H9 (cell line): ENCODE measurements at regions not wholly inside any gene's neighbourhood (a gene's known extent, or its start where the extent isn't known, plus 50 kb on each side); places are given as distances from the start of the nearest gene placed in this dataset.

Experiments used
- DNase-seq: peaks from one replicate; pipeline ENCODE4 v3.0.0-alpha.2; 2017
- H2AFZ ChIP-seq: one replicate; pipeline ENCODE4 v1.6.1; 2013; ENCODE audit warnings: mild to moderate bottlenecking, low read length, control low read depth, moderate library complexity
- H2AK5ac ChIP-seq: 2 replicates; pipeline ENCODE4 v1.6.1; 2013; ENCODE audit warnings: low read length, control low read depth, mixed read lengths; ENCODE audit not compliant: insufficient read length
- H2BK120ac ChIP-seq: one replicate; pipeline ENCODE4 v1.6.1; 2013; ENCODE audit warnings: low read depth, mild to moderate bottlenecking, low read length, control low read depth, inconsistent platforms; ENCODE audit not compliant: poor library complexity, severe bottlenecking
- H2BK12ac ChIP-seq: 2 replicates; pipeline ENCODE4 v1.6.1; 2013; ENCODE audit warnings: low read length, control low read depth, mixed read lengths, low read depth; ENCODE audit not compliant: insufficient read length
- H2BK15ac ChIP-seq: 2 replicates; pipeline ENCODE4 v1.6.1; 2013; ENCODE audit warnings: low read depth, low read length, control low read depth
- H2BK20ac ChIP-seq: one replicate; pipeline ENCODE4 v1.6.1; 2013; ENCODE audit warnings: low read depth, mild to moderate bottlenecking, low read length, control low read depth, inconsistent platforms; ENCODE audit not compliant: poor library complexity, severe bottlenecking
- H2BK5ac ChIP-seq: 2 replicates; pipeline ENCODE4 v1.6.1; 2013; ENCODE audit warnings: low read length, control low read depth, mixed read lengths; ENCODE audit not compliant: insufficient read length
- H3K14ac ChIP-seq: 2 replicates; pipeline ENCODE4 v1.6.1; 2013; ENCODE audit warnings: low read length, control low read depth; ENCODE audit not compliant: insufficient read depth
- H3K18ac ChIP-seq: 2 replicates; pipeline ENCODE4 v1.6.1; 2013; ENCODE audit warnings: low read depth, mild to moderate bottlenecking, mixed read lengths, low read length, control low read depth; ENCODE audit not compliant: insufficient read length
- H3K23ac ChIP-seq: 2 replicates; pipeline ENCODE4 v1.6.1; 2013; ENCODE audit warnings: low read length, control low read depth, mixed read lengths, low read depth; ENCODE audit not compliant: insufficient read length
- H3K23me2 ChIP-seq: 2 replicates; pipeline ENCODE4 v1.6.1; 2013; ENCODE audit warnings: low read depth, mild to moderate bottlenecking, mixed read lengths, low read length, control low read depth; ENCODE audit not compliant: insufficient read length, poor library complexity, severe bottlenecking
- H3K27ac ChIP-seq: 2 replicates; pipeline ENCODE4 v1.5.1; 2013; ENCODE audit warnings: low read length, control low read depth, mixed read lengths, low read depth; ENCODE audit not compliant: insufficient read length
- H3K27me3 ChIP-seq: 2 replicates; pipeline ENCODE4 v1.6.1; 2013; ENCODE audit warnings: low read length, control low read depth, inconsistent platforms; ENCODE audit not compliant: insufficient read depth
- H3K4ac ChIP-seq: 2 replicates; pipeline ENCODE4 v1.6.1; 2013; ENCODE audit warnings: low read depth, mild to moderate bottlenecking, control low read depth, inconsistent platforms, low read length, moderate library complexity
- H3K4me1 ChIP-seq: 2 replicates; pipeline ENCODE4 v1.6.1; 2013; ENCODE audit warnings: low read length, control low read depth, inconsistent platforms; ENCODE audit not compliant: insufficient read depth
- H3K4me2 ChIP-seq: 2 replicates; pipeline ENCODE4 v1.6.1; 2013; ENCODE audit warnings: low read length, control low read depth, mixed read lengths; ENCODE audit not compliant: insufficient read length, insufficient read depth
- H3K56ac ChIP-seq: 2 replicates; pipeline ENCODE4 v1.6.1; 2013; ENCODE audit warnings: low read depth, mild to moderate bottlenecking, mixed read lengths, low read length, control low read depth; ENCODE audit not compliant: insufficient read length
- H3K79me1 ChIP-seq: 2 replicates; pipeline ENCODE4 v1.6.1; 2013; ENCODE audit warnings: low read depth, mild to moderate bottlenecking, moderate library complexity, low read length, control low read depth, inconsistent platforms; ENCODE audit not compliant: insufficient read depth, poor library complexity, severe bottlenecking
- H3K79me2 ChIP-seq: 2 replicates; pipeline ENCODE4 v1.6.1; 2013; ENCODE audit warnings: low read length, control low read depth, inconsistent platforms; ENCODE audit not compliant: insufficient read depth
- H3K9ac ChIP-seq: 2 replicates; pipeline ENCODE4 v1.6.1; 2013; ENCODE audit warnings: low read length, control low read depth, mixed read lengths; ENCODE audit not compliant: insufficient read length; ENCODE audit errors: extremely low read depth
- H3K9me3 ChIP-seq: one replicate; pipeline ENCODE4 v1.6.1; 2013; ENCODE audit warnings: low read depth, low read length, inconsistent platforms; ENCODE audit not compliant: control insufficient read depth
- H3T11ph ChIP-seq: one replicate; pipeline ENCODE4 v1.6.1; 2013; ENCODE audit warnings: mild to moderate bottlenecking, low read length, control low read depth, inconsistent platforms
- H4K20me1 ChIP-seq: one replicate; pipeline ENCODE4 v1.6.1; 2013; ENCODE audit not compliant: control insufficient read depth, insufficient read length, insufficient read depth
- H4K5ac ChIP-seq: 2 replicates; pipeline ENCODE4 v1.6.1; 2013; ENCODE audit warnings: low read depth, mild to moderate bottlenecking, mixed read lengths, low read length, control low read depth; ENCODE audit not compliant: insufficient read length
- H4K8ac ChIP-seq: replicated peaks from 2 replicates; pipeline ENCODE4 v1.6.1; 2013; ENCODE audit warnings: low read length, control low read depth, mixed read lengths, low read depth; ENCODE audit not compliant: insufficient read length
- H4K91ac ChIP-seq: 2 replicates; pipeline ENCODE4 v1.6.1; 2013; ENCODE audit warnings: low read depth, mild to moderate bottlenecking, moderate library complexity, mixed read lengths, low read length, control low read depth; ENCODE audit not compliant: insufficient read length
- H3K27ac Mint-ChIP-seq, 3 experiments: 2 replicates in 2 of 3; 3 replicates in 1 of 3; pipeline ENCODE4 v1.8.0; 2020 to 2021; ENCODE audit warnings: mixed read lengths in 3 of 3, mild to moderate bottlenecking in 1 of 3, moderate library complexity in 1 of 3
- H3K27me3 Mint-ChIP-seq: 2 replicates; pipeline ENCODE4 v1.8.0; 2021; ENCODE audit warnings: low read depth, mild to moderate bottlenecking, moderate library complexity, mixed read lengths
- H3K36me3 Mint-ChIP-seq, 3 experiments: 2 replicates in 2 of 3; 3 replicates in 1 of 3; pipeline ENCODE4 v1.8.0; 2020 to 2021; ENCODE audit warnings: low read depth in 3 of 3, mixed read lengths in 3 of 3; ENCODE audit not compliant: insufficient read depth in 1 of 3
- H3K4me1 Mint-ChIP-seq, 2 experiments: 2 replicates each; pipeline ENCODE4 v1.8.0; 2020; ENCODE audit warnings: mixed read lengths in 2 of 2
- H3K4me3 Mint-ChIP-seq, 2 experiments: 2 replicates in 1 of 2; 3 replicates in 1 of 2; pipeline ENCODE4 v1.8.0; 2020 to 2021; ENCODE audit warnings: mild to moderate bottlenecking in 2 of 2, mixed read lengths in 2 of 2, moderate library complexity in 1 of 2
- H3K9me3 Mint-ChIP-seq, 2 experiments: 2 replicates in 1 of 2; 3 replicates in 1 of 2; pipeline ENCODE4 v1.8.0; 2020; ENCODE audit warnings: mild to moderate bottlenecking in 2 of 2, mixed read lengths in 2 of 2, moderate library complexity in 1 of 2
- CTCF ChIP-seq: fragments of 200-600 bp; sonication (generic); conservative IDR thresholded peaks from 3 replicates; pipeline ENCODE4 v1.8.0; 2021; ENCODE audit warnings: antibody characterized with exemption, mild to moderate bottlenecking
- WGBS: extraction: QIAGEN DNeasy Blood & Tissue Kit; methylation state at CpG from one replicate; pipeline ENCODE4 v1.1.7; 2013; ENCODE audit warnings: missing lambda C conversion rate, low lambda C conversion rate, mixed read lengths; ENCODE audit not compliant: insufficient read length; ENCODE audit errors: extremely low coverage; 5-methylcytosine and 5-hydroxymethylcytosine counted together

- Histone ChIP-seq H3T11ph (no peak overlapping the region), H3K4me2 (no peak overlapping the region), H3K14ac (no peak overlapping the region), H4K20me1 (no peaks in the 10 kb centered on the region), H3K79me2 (no peaks in the 10 kb centered on the region), H4K91ac (no peak overlapping the region), H3K79me1 (no peaks in the 10 kb centered on the region), H3K4me1 (no peaks in the 10 kb centered on the region), H3K23ac (no peak overlapping the region), H3K23me2 (no peaks in the 10 kb centered on the region), H2BK20ac (no peak overlapping the region), H4K5ac (no peak overlapping the region), H2AK5ac (no peak overlapping the region), H2BK5ac (no peak overlapping the region), H3K4ac (no peak overlapping the region), H2BK12ac (no peak overlapping the region), H3K9me3 (no peaks in the 10 kb centered on the region), H3K56ac (no peak overlapping the region), H3K18ac (no peak overlapping the region), H2AFZ (no peak overlapping the region), H4K8ac (no peak overlapping the region), H3K27ac (no peak overlapping the region), H3K9ac (no peak overlapping the region), H2BK15ac (no peak overlapping the region), H2BK120ac (no peak overlapping the region), H3K27me3 (no peaks in the 10 kb centered on the region)
- Mint-ChIP-seq H3K27me3 (no peaks in the 10 kb centered on the region), H3K27ac (no peak overlapping the region), H3K36me3 (no peaks in the 10 kb centered on the region), H3K9me3 (no peaks in the 10 kb centered on the region), H3K4me1 (peaks cover 0 to 3% of the 10 kb centered on the region in 2 experiments; a peak in 1 of 4 replicates), H3K4me3 (no peak overlapping the region)
- no peak for DNase-seq
- WGBS, result no CpG with 5 or more reads among the region's 2 CpGs
- TF ChIP-seq CTCF, result no peak
Measured at GRCh38 chr6:103505155-103505518, 1354.6 kb downstream of the HACE1 start.
